GM23338 (cell line): ENCODE measurements at regions not wholly inside any gene's neighbourhood (a gene's known extent, or its start where the extent isn't known, plus 50 kb on each side); places are given as distances from the start of the nearest gene placed in this dataset.

ENCODE experiments used
- ATAC-seq: fragments of 200-7000 bp; cut with Tn5 transposase; 3 replicates; pipeline ENCODE4 v1.9.1; 2020
- DNase-seq: peaks from one replicate; pipeline ENCODE4 v3.0.0-alpha.2; 2015; ENCODE audit warnings: low spot score
- H2AFZ ChIP-seq: fragments of 200-600 bp; sonication (generic); 2 replicates; pipeline ENCODE4 v1.8.0; 2016; ENCODE audit warnings: antibody characterized with exemption, mild to moderate bottlenecking, moderate library complexity
- H3F3A ChIP-seq: fragments of 200-600 bp; sonication (generic); replicated peaks from 2 replicates; pipeline ENCODE4 v1.8.0; 2017; ENCODE audit warnings: antibody characterized with exemption, mixed run types, low read depth
- H3K27ac ChIP-seq: fragments of 200-600 bp; sonication (generic); 2 replicates; pipeline ENCODE4 v1.6.1; 2016; ENCODE audit warnings: low read depth
- H3K27me3 ChIP-seq: fragments of 200-600 bp; sonication (generic); 2 replicates; pipeline ENCODE4 v1.8.0; 2016; ENCODE audit warnings: mild to moderate bottlenecking, mixed run types, moderate library complexity; ENCODE audit not compliant: insufficient read depth
- H3K36me3 ChIP-seq: fragments of 200-600 bp; sonication (generic); 2 replicates; pipeline ENCODE4 v1.8.0; 2016; ENCODE audit warnings: mild to moderate bottlenecking; ENCODE audit not compliant: insufficient read depth
- H3K4me1 ChIP-seq: fragments of 200-600 bp; sonication (generic); 2 replicates; pipeline ENCODE4 v1.8.0; 2016; ENCODE audit warnings: mild to moderate bottlenecking, moderate library complexity; ENCODE audit not compliant: insufficient read depth
- H3K4me2 ChIP-seq: fragments of 200-600 bp; sonication (generic); 2 replicates; pipeline ENCODE4 v1.7.1; 2017; ENCODE audit warnings: mixed run types
- H3K4me3 ChIP-seq: fragments of 200-600 bp; sonication (generic); 2 replicates; pipeline ENCODE4 v1.6.1; 2016; ENCODE audit warnings: mixed run types
- H3K79me2 ChIP-seq: fragments of 200-600 bp; sonication (generic); replicated peaks from 2 replicates; pipeline ENCODE4 v1.8.0; 2017; ENCODE audit warnings: mild to moderate bottlenecking; ENCODE audit not compliant: insufficient read depth
- H3K9me2 ChIP-seq: fragments of 200-600 bp; sonication (generic); 2 replicates; pipeline ENCODE4 v1.8.0; 2017; ENCODE audit not compliant: insufficient read depth
- H4K20me1 ChIP-seq: fragments of 200-600 bp; sonication (generic); replicated peaks from 2 replicates; pipeline ENCODE4 v1.8.0; 2017; ENCODE audit warnings: mild to moderate bottlenecking; ENCODE audit not compliant: insufficient read depth
- H3K27ac Mint-ChIP-seq: 2 replicates; pipeline ENCODE4 v1.8.0; 2020; ENCODE audit warnings: inconsistent platforms, mild to moderate bottlenecking, moderate library complexity, mixed read lengths
- H3K27me3 Mint-ChIP-seq: 3 replicates; pipeline ENCODE4 v1.8.0; 2022; ENCODE audit warnings: low read depth, mild to moderate bottlenecking, moderate library complexity, mixed read lengths, inconsistent platforms; ENCODE audit not compliant: insufficient read depth, poor library complexity
- H3K36me3 Mint-ChIP-seq: 3 replicates; pipeline ENCODE4 v1.8.0; 2021; ENCODE audit warnings: low read depth, mild to moderate bottlenecking, inconsistent platforms, moderate library complexity, mixed read lengths
- H3K4me1 Mint-ChIP-seq: 3 replicates; pipeline ENCODE4 v1.8.0; 2020; ENCODE audit warnings: mild to moderate bottlenecking, inconsistent platforms, mixed read lengths
- H3K4me3 Mint-ChIP-seq: 3 replicates; pipeline ENCODE4 v1.8.0; 2021; ENCODE audit warnings: moderate library complexity, mild to moderate bottlenecking, inconsistent platforms, mixed read lengths
- H3K9me3 Mint-ChIP-seq: 3 replicates; pipeline ENCODE4 v1.8.0; 2020; ENCODE audit warnings: moderate library complexity, mild to moderate bottlenecking, inconsistent platforms, mixed read lengths
- CREB1 ChIP-seq: fragments of 250-450 bp; sonication (Bioruptor Pico); IDR thresholded peaks from 2 replicates; pipeline ENCODE4 v1.5.0; 2020; ENCODE audit warnings: low read depth, mild to moderate bottlenecking, moderate library complexity
- CTCF ChIP-seq, 2 experiments: fragments of 200-600 bp in 1 of 2; sonication (generic) in 1 of 2; conservative IDR thresholded peaks; 2 replicates each; pipeline versions ENCODE4 v1.5.1 to v1.6.1; 2016 to 2017; ENCODE audit warnings: antibody characterized with exemption in 2 of 2, low read depth in 2 of 2, mild to moderate bottlenecking in 2 of 2, moderate library complexity in 1 of 2
- ETS1 ChIP-seq: IDR thresholded peaks from 2 replicates; pipeline ENCODE4 v1.6.1; 2016; ENCODE audit warnings: antibody characterized with exemption
- EZH2 ChIP-seq: fragments of 200-600 bp; sonication (generic); IDR thresholded peaks from one replicate; pipeline ENCODE4 v1.8.0; 2017; ENCODE audit warnings: antibody characterized with exemption, mild to moderate bottlenecking, low read depth; ENCODE audit not compliant: unreplicated experiment
- EZH2phosphoT487 ChIP-seq: fragments of 200-600 bp; sonication (generic); IDR thresholded peaks from one replicate; pipeline ENCODE4 v1.8.1; 2018; ENCODE audit warnings: antibody characterized with exemption; ENCODE audit not compliant: unreplicated experiment
- JUNB ChIP-seq: IDR thresholded peaks from one replicate; pipeline ENCODE4 v1.6.1; 2016; ENCODE audit warnings: antibody characterized with exemption; ENCODE audit not compliant: unreplicated experiment
- NANOG ChIP-seq: IDR thresholded peaks from 2 replicates; pipeline ENCODE4 v1.6.1; 2016; ENCODE audit warnings: antibody characterized with exemption, borderline replicate concordance
- POLR2AphosphoS5 ChIP-seq: IDR thresholded peaks from 2 replicates; pipeline ENCODE4 v1.6.1; 2016; ENCODE audit warnings: antibody characterized with exemption, low read depth
- REST ChIP-seq: IDR thresholded peaks from one replicate; pipeline ENCODE4 v1.6.1; 2018; ENCODE audit warnings: antibody characterized with exemption; ENCODE audit not compliant: unreplicated experiment
- STAT1 ChIP-seq: IDR thresholded peaks from one replicate; pipeline ENCODE4 v1.6.1; 2016; ENCODE audit warnings: antibody characterized with exemption; ENCODE audit not compliant: unreplicated experiment
- ZNF114 ChIP-seq: fragments of 250-450 bp; sonication (Bioruptor Pico); IDR thresholded peaks from 2 replicates; pipeline ENCODE4 v1.5.0; 2020; ENCODE audit warnings: mild to moderate bottlenecking, moderate library complexity
- ZNF331 ChIP-seq: fragments of 250-450 bp; sonication (Bioruptor Pico); IDR thresholded peaks from 2 replicates; pipeline ENCODE4 v1.5.0; 2020; ENCODE audit warnings: low read depth, mild to moderate bottlenecking, moderate library complexity
- ZNF462 ChIP-seq: fragments of 250-450 bp; sonication (Bioruptor Pico); IDR thresholded peaks from 2 replicates; pipeline ENCODE4 v1.5.0; 2020; ENCODE audit warnings: mild to moderate bottlenecking, moderate library complexity

GRCh38 chr2:192467953-192468660 is 273.4 kb upstream of the TMEFF2 start:
- Histone ChIP-seq H3K27ac (no peak overlapping the region), H2AFZ (no peak overlapping the region), H3K9me2 (no peaks in the 10 kb centered on the region; the same call in 1 of the 2 replicates), H3K4me1 (no peaks in the 10 kb centered on the region), H4K20me1 (no peaks in the 10 kb centered on the region), H3K4me2 (no peak overlapping the region), H3K79me2 (no peaks in the 10 kb centered on the region), H3K36me3 (no peaks in the 10 kb centered on the region), H3K4me3 (no peak overlapping the region), H3K27me3 (no peaks in the 10 kb centered on the region), H3F3A (no peaks in the 10 kb centered on the region)
- no peak for DNase-seq
- Mint-ChIP-seq H3K4me3 (no peak overlapping the region), H3K36me3 (no peaks in the 10 kb centered on the region), H3K9me3 (no peaks in the 10 kb centered on the region), H3K27ac (no peak overlapping the region), H3K27me3 (peaks cover 5% of the 10 kb centered on the region), H3K4me1 (no peaks in the 10 kb centered on the region)
- ATAC-seq: no peak
- TF ChIP-seq CTCF (conservative IDR thresholded peaks at IDR 0.05; ENCODE audit: low read depth in 2 of 2): no peak
- no peak for TF ChIP-seq STAT1
- no peak for TF ChIP-seq EZH2
- TF ChIP-seq EZH2phosphoT487: no peak
- no peak for TF ChIP-seq REST
- TF ChIP-seq ZNF331 (CRISPR knock-in tag): no peak
- no peak for TF ChIP-seq JUNB
- TF ChIP-seq NANOG: no peak
- TF ChIP-seq ZNF114 (CRISPR knock-in tag): no peak
- TF ChIP-seq CREB1: no peak
- TF ChIP-seq ETS1: no peak
- no peak for TF ChIP-seq POLR2AphosphoS5
- TF ChIP-seq ZNF462: no peak
